Neural cell (in vitro differentiated cells): ENCODE measurements at regions not wholly inside any gene's neighbourhood (a gene's known extent, or its start where the extent isn't known, plus 50 kb on each side); places are given as distances from the start of the nearest gene placed in this dataset.

ENCODE experiments used
- H2AFZ ChIP-seq: fragments of 200-600, 300-800 bp; sonication (generic), shearing (Covaris generic); 2 replicates; pipeline ENCODE4 v1.6.0; 2014; ENCODE audit warnings: low read depth, mild to moderate bottlenecking, antibody characterized with exemption, low read length, moderate library complexity
- H3F3A ChIP-seq: fragments of 200-600 bp; shearing (Covaris generic); 2 replicates; pipeline ENCODE4 v1.6.1; 2016; ENCODE audit warnings: mild to moderate bottlenecking, moderate library complexity, mixed read lengths, antibody characterized with exemption, low read length; ENCODE audit not compliant: insufficient read depth, poor library complexity, severe bottlenecking
- H3K27ac ChIP-seq: fragments of 200-600, 300-800 bp; sonication (generic), shearing (Covaris generic); 2 replicates; pipeline ENCODE4 v1.5.1; 2014; ENCODE audit warnings: mild to moderate bottlenecking, low read length, moderate library complexity
- H3K27me3 ChIP-seq: fragments of 300-800, 200-600 bp; sonication (generic), shearing (Covaris generic); 2 replicates; pipeline ENCODE4 v1.6.0; 2014; ENCODE audit warnings: mild to moderate bottlenecking, low read depth, low read length, moderate library complexity; ENCODE audit not compliant: insufficient read depth
- H3K36me3 ChIP-seq: fragments of 300-800, 200-600 bp; sonication (generic), shearing (Covaris generic); 2 replicates; pipeline ENCODE4 v1.5.1; 2014; ENCODE audit warnings: mild to moderate bottlenecking, antibody characterized with exemption, low read length, moderate library complexity; ENCODE audit not compliant: insufficient read depth
- H3K4me2 ChIP-seq: fragments of 300-800, 200-600 bp; sonication (generic), shearing (Covaris generic); 2 replicates; pipeline ENCODE4 v1.6.0; 2014; ENCODE audit warnings: mild to moderate bottlenecking, low read length
- H3K4me3 ChIP-seq: fragments of 300-800, 200-600 bp; sonication (generic), shearing (Covaris generic); 2 replicates; pipeline ENCODE4 v1.5.1; 2014; ENCODE audit warnings: mild to moderate bottlenecking, low read length, moderate library complexity
- H3K79me2 ChIP-seq: fragments of 200-600 bp; shearing (Covaris generic); replicated peaks from 2 replicates; pipeline ENCODE4 v1.6.0; 2014; ENCODE audit warnings: mild to moderate bottlenecking, low read length, moderate library complexity; ENCODE audit not compliant: insufficient read depth
- H3K9ac ChIP-seq: fragments of 300-800, 200-600 bp; sonication (generic), shearing (Covaris generic); 2 replicates; pipeline ENCODE4 v1.6.1; 2016; ENCODE audit warnings: mild to moderate bottlenecking, low read length, mixed read lengths
- H3K9me2 ChIP-seq: fragments of 200-600 bp; shearing (Covaris generic); 2 replicates; pipeline ENCODE4 v1.6.1; 2016; ENCODE audit warnings: mild to moderate bottlenecking, low read length, mixed read lengths; ENCODE audit not compliant: insufficient read depth
- H3K9me3 ChIP-seq: fragments of 200-600, 300-800 bp; sonication (generic), shearing (Covaris generic); 2 replicates; pipeline ENCODE4 v1.6.1; 2016; ENCODE audit warnings: mild to moderate bottlenecking, mixed run types, low read length, moderate library complexity, mixed read lengths
- H4K20me1 ChIP-seq: fragments of 200-600 bp; shearing (Covaris generic); 2 replicates; pipeline ENCODE4 v1.6.1; 2016; ENCODE audit warnings: mild to moderate bottlenecking, mixed run types; ENCODE audit not compliant: insufficient read depth
- CTCF ChIP-seq: fragments of 450-650 bp; IDR thresholded peaks from 2 replicates; pipeline ENCODE4 v1.5.1; 2014; ENCODE audit warnings: antibody characterized with exemption, mild to moderate bottlenecking, moderate library complexity; ENCODE audit not compliant: poor library complexity, severe bottlenecking
- EP300 ChIP-seq: fragments of 450-650 bp; conservative IDR thresholded peaks from 2 replicates; pipeline ENCODE4 v1.6.1; 2014; ENCODE audit warnings: antibody characterized with exemption, mild to moderate bottlenecking, moderate library complexity; ENCODE audit not compliant: poor library complexity, severe bottlenecking
- EZH2 ChIP-seq: fragments of 200-600, 300-800 bp; shearing (Covaris generic), sonication (generic); IDR thresholded peaks from 2 replicates; pipeline ENCODE4 v1.6.1; 2014; ENCODE audit warnings: antibody characterized with exemption, low read length, borderline replicate concordance, mild to moderate bottlenecking; ENCODE audit not compliant: insufficient read depth, poor library complexity, severe bottlenecking
- MXI1 ChIP-seq: fragments of 450-650 bp; conservative IDR thresholded peaks from 2 replicates; pipeline ENCODE4 v1.6.1; 2014; ENCODE audit warnings: antibody characterized with exemption, mild to moderate bottlenecking; ENCODE audit not compliant: poor library complexity, severe bottlenecking
- POLR2AphosphoS5 ChIP-seq: IDR thresholded peaks from 2 replicates; pipeline ENCODE4 v1.6.1; 2012
- RAD21 ChIP-seq: fragments of 450-650 bp; conservative IDR thresholded peaks from 2 replicates; pipeline ENCODE4 v1.6.1; 2014; ENCODE audit warnings: antibody characterized with exemption, mild to moderate bottlenecking, moderate library complexity
- REST ChIP-seq: IDR thresholded peaks from 2 replicates; pipeline ENCODE4 v1.6.1; 2012; ENCODE audit warnings: borderline replicate concordance
- SMC3 ChIP-seq: fragments of 450-650 bp; conservative IDR thresholded peaks from 2 replicates; pipeline ENCODE4 v1.6.1; 2014; ENCODE audit warnings: antibody characterized with exemption, mild to moderate bottlenecking, moderate library complexity; ENCODE audit not compliant: poor library complexity
- TAF1 ChIP-seq: IDR thresholded peaks from 2 replicates; pipeline ENCODE4 v1.6.1; 2012; ENCODE audit warnings: low read depth

GRCh38 chr4:106615410-106615945, 246.9 kb upstream of the GIMD1 start:
- Histone ChIP-seq H3K9me2 (no peaks in the 10 kb centered on the region), H3K27ac (no peak overlapping the region), H3K79me2 (no peaks in the 10 kb centered on the region), H3K9me3 (no peaks in the 10 kb centered on the region), H4K20me1 (no peaks in the 10 kb centered on the region), H3K4me2 (no peak overlapping the region), H3K4me3 (no peak overlapping the region), H3K27me3 (no peaks in the 10 kb centered on the region), H3K36me3 (no peaks in the 10 kb centered on the region), H3F3A (no peaks in the 10 kb centered on the region), H3K9ac (no peak overlapping the region), H2AFZ (no peak overlapping the region)
- no peak for TF ChIP-seq CTCF
- no peak for TF ChIP-seq SMC3
- no peak for TF ChIP-seq EP300
- no peak for TF ChIP-seq TAF1
- no peak for TF ChIP-seq POLR2AphosphoS5
- no peak for TF ChIP-seq REST
- no peak for TF ChIP-seq RAD21
- no peak for TF ChIP-seq MXI1
- no peak for TF ChIP-seq EZH2

GRCh38 chr4:106614441-106614840, 245.9 kb upstream of the GIMD1 start:
- Histone ChIP-seq H3K27ac (no peak overlapping the region), H3K9ac (no peak overlapping the region), H3K27me3 (no peaks in the 10 kb centered on the region), H4K20me1 (no peaks in the 10 kb centered on the region), H3K9me3 (no peaks in the 10 kb centered on the region), H3K4me3 (no peak overlapping the region), H2AFZ (no peak overlapping the region), H3K79me2 (no peaks in the 10 kb centered on the region), H3K9me2 (no peaks in the 10 kb centered on the region), H3K36me3 (no peaks in the 10 kb centered on the region), H3K4me2 (no peak overlapping the region), H3F3A (no peaks in the 10 kb centered on the region)
- TF ChIP-seq EP300 = no peak

GRCh38 chr4:106609917-106610316, 241.3 kb upstream of the GIMD1 start:
- no peaks in the 10 kb centered on the region for H3F3A ChIP-seq
- no peak overlapping the region for H3K4me2 ChIP-seq
- no peaks in the 10 kb centered on the region for H3K9me2 ChIP-seq
- H4K20me1 ChIP-seq = no peaks in the 10 kb centered on the region
- H3K9me3 ChIP-seq = no peaks in the 10 kb centered on the region
- H3K27ac ChIP-seq = no peak overlapping the region
- H3K4me3 ChIP-seq = no peak overlapping the region
- no peaks in the 10 kb centered on the region for H3K27me3 ChIP-seq
- TF ChIP-seq TAF1 = no peak
- TF ChIP-seq POLR2AphosphoS5 = no peak
- no peak for TF ChIP-seq CTCF
- TF ChIP-seq RAD21 = no peak
- TF ChIP-seq SMC3 = no peak
- TF ChIP-seq MXI1 = no peak
- no peak for TF ChIP-seq EP300
- no peaks in the 10 kb centered on the region for H3K36me3 ChIP-seq
- no peak overlapping the region for H2AFZ ChIP-seq
- no peak overlapping the region for H3K9ac ChIP-seq
- no peaks in the 10 kb centered on the region for H3K79me2 ChIP-seq
